Stimulated activated naive B cell treated with anti-CD40 and anti-IgM and Interleukin-4, amounts not matched to agents 10 μg/mL and 1 μg/mL and 100 μg/mL, for 72 hours (primary cell): ENCODE measurements at regions not wholly inside any gene's neighbourhood (a gene's known extent, or its start where the extent isn't known, plus 50 kb on each side); places are given as distances from the start of the nearest gene placed in this dataset.
"Not testable (repeated sequence)": the region's sequence is repeated elsewhere in the genome, so short reads cannot be mapped to it uniquely, and the experiment has no call there.

ENCODE experiments used
- ATAC-seq, 2 donors: fragments of 150-1000 bp; cut with Tn5 transposase; replicated peaks; 2 replicates each; pipeline ENCODE4 v1.10.0; 2021; ENCODE audit warnings: moderate library complexity in 1 of 2
- DNase-seq: peaks from one replicate; pipeline ENCODE4 v3.0.0; 2021
- H3K27ac Mint-ChIP-seq: one replicate; pipeline ENCODE4 v1.8.0; 2022; ENCODE audit warnings: mild to moderate bottlenecking, mixed read lengths
- H3K27me3 Mint-ChIP-seq, 2 donors: one replicate each; pipeline ENCODE4 v1.8.0; 2022; ENCODE audit warnings: mixed read lengths in 2 of 2
- H3K36me3 Mint-ChIP-seq, 2 donors: one replicate each; pipeline ENCODE4 v1.8.0; 2022; ENCODE audit warnings: mixed read lengths in 2 of 2, mild to moderate bottlenecking in 1 of 2
- H3K4me1 Mint-ChIP-seq, 2 donors: one replicate each; pipeline ENCODE4 v1.8.0; 2022; ENCODE audit warnings: mixed read lengths in 2 of 2, mild to moderate bottlenecking in 1 of 2
- H3K4me3 Mint-ChIP-seq, 2 donors: one replicate each; pipeline ENCODE4 v1.8.0; 2022; ENCODE audit warnings: mild to moderate bottlenecking in 2 of 2, mixed read lengths in 2 of 2, moderate library complexity in 1 of 2
- H3K9me3 Mint-ChIP-seq, 2 donors: one replicate each; pipeline ENCODE4 v1.8.0; 2022; ENCODE audit warnings: mixed read lengths in 2 of 2, mild to moderate bottlenecking in 1 of 2

GRCh38 chr18:70578480-70578879 lies 289.6 kb downstream of the SOCS6 start:
- no peak overlapping the region for H3K4me3 Mint-ChIP-seq
- no peaks in the 10 kb centered on the region for H3K4me1 Mint-ChIP-seq
- ATAC-seq (no peak), DNase-seq (no peak)
- peaks cover 4% of the 10 kb centered on the region in 2 donors for H3K9me3 Mint-ChIP-seq
- no peaks in the 10 kb centered on the region for H3K36me3 Mint-ChIP-seq
- H3K27me3 Mint-ChIP-seq, result no peaks in the 10 kb centered on the region
- H3K27ac Mint-ChIP-seq, result no peak overlapping the region

GRCh38 chr18:70577023-70577420 lies 288.2 kb downstream of the SOCS6 start:
- H3K27ac Mint-ChIP-seq, result no peak overlapping the region

GRCh38 chr18:70576276-70577022 lies 287.6 kb downstream of the SOCS6 start:
- H3K9me3 Mint-ChIP-seq, result peaks cover 4% of the 10 kb centered on the region in 2 donors
- no peaks in the 10 kb centered on the region for H3K36me3 Mint-ChIP-seq
- H3K27me3 Mint-ChIP-seq, result no peaks in the 10 kb centered on the region
- DNase-seq (no peak), ATAC-seq (no peak)
- no peaks in the 10 kb centered on the region for H3K4me1 Mint-ChIP-seq
- no peak overlapping the region for H3K4me3 Mint-ChIP-seq
- no peak overlapping the region for H3K27ac Mint-ChIP-seq

More at GRCh38 chr18:70577023-70577420, 288.2 kb downstream of the SOCS6 start:
- ATAC-seq (no peak), DNase-seq (no peak)
- Mint-ChIP-seq H3K9me3 (peaks cover 4% of the 10 kb centered on the region in 2 donors), H3K36me3 (no peaks in the 10 kb centered on the region), H3K4me3 (no peak overlapping the region), H3K27me3 (no peaks in the 10 kb centered on the region), H3K4me1 (no peaks in the 10 kb centered on the region)

- H3K36me3 Mint-ChIP-seq, H3K27me3 Mint-ChIP-seq, DNase-seq, H3K9me3 Mint-ChIP-seq, H3K27ac Mint-ChIP-seq, H3K4me1 Mint-ChIP-seq, ATAC-seq, H3K4me3 Mint-ChIP-seq: not testable (repeated sequence)
Measured at GRCh38 chr18:70574951-70575350, 286.1 kb downstream of the SOCS6 start.

- not testable (repeated sequence) for H3K4me3 Mint-ChIP-seq, H3K27me3 Mint-ChIP-seq, H3K36me3 Mint-ChIP-seq, H3K4me1 Mint-ChIP-seq, ATAC-seq, DNase-seq, H3K27ac Mint-ChIP-seq, H3K9me3 Mint-ChIP-seq
Measured at GRCh38 chr18:70569647-70570046, 280.8 kb downstream of the SOCS6 start.

- Mint-ChIP-seq H3K4me1 (no peaks in the 10 kb centered on the region), H3K27ac (no peak overlapping the region), H3K4me3 (no peak overlapping the region), H3K27me3 (no peaks in the 10 kb centered on the region), H3K36me3 (no peaks in the 10 kb centered on the region), H3K9me3 (no peaks in the 10 kb centered on the region)
- DNase-seq, result no peak
- no peak for ATAC-seq
Measured at GRCh38 chr18:70559446-70559845, 270.6 kb downstream of the SOCS6 start.

GRCh38 chr18:70558371-70558770 lies 269.5 kb downstream of the SOCS6 start:
- no peaks in the 10 kb centered on the region for H3K36me3 Mint-ChIP-seq
- no peak for ATAC-seq

GRCh38 chr18:70554854-70555445 lies 266.1 kb downstream of the SOCS6 start:
- Mint-ChIP-seq H3K4me1 (no peaks in the 10 kb centered on the region), H3K9me3 (no peaks in the 10 kb centered on the region), H3K4me3 (no peak overlapping the region), H3K27me3 (no peaks in the 10 kb centered on the region), H3K36me3 (no peaks in the 10 kb centered on the region), H3K27ac (no peak overlapping the region)
- no peak for ATAC-seq
- DNase-seq, result no peak

More at GRCh38 chr18:70558371-70558770, 269.5 kb downstream of the SOCS6 start:
- H3K27me3 Mint-ChIP-seq, result no peaks in the 10 kb centered on the region
- DNase-seq, result no peak
- H3K4me1 Mint-ChIP-seq, result no peaks in the 10 kb centered on the region
- H3K4me3 Mint-ChIP-seq, result no peak overlapping the region
- no peak overlapping the region for H3K27ac Mint-ChIP-seq
- no peaks in the 10 kb centered on the region for H3K9me3 Mint-ChIP-seq

GRCh38 chr18:70553936-70554260 lies 265.1 kb downstream of the SOCS6 start:
- Mint-ChIP-seq H3K27me3 (no peaks in the 10 kb centered on the region), H3K36me3 (no peaks in the 10 kb centered on the region), H3K4me1 (no peaks in the 10 kb centered on the region), H3K4me3 (no peak overlapping the region), H3K27ac (no peak overlapping the region), H3K9me3 (peaks cover 1 to 4% of the 10 kb centered on the region in 2 donors)
- DNase-seq, result no peak
- ATAC-seq, result no peak

- DNase-seq (no peak), ATAC-seq (no peak)
- no peaks in the 10 kb centered on the region for H3K27me3 Mint-ChIP-seq
- no peak overlapping the region for H3K27ac Mint-ChIP-seq
- no peak overlapping the region for H3K4me3 Mint-ChIP-seq
- peaks cover 1 to 4% of the 10 kb centered on the region in 2 donors for H3K9me3 Mint-ChIP-seq
- H3K36me3 Mint-ChIP-seq, result no peaks in the 10 kb centered on the region
- no peaks in the 10 kb centered on the region for H3K4me1 Mint-ChIP-seq
Measured at GRCh38 chr18:70553245-70553935, 264.5 kb downstream of the SOCS6 start.

- H3K27ac Mint-ChIP-seq, result no peak overlapping the region
- ATAC-seq (no peak), DNase-seq (no peak)
- no peaks in the 10 kb centered on the region for H3K36me3 Mint-ChIP-seq
- no peak overlapping the region for H3K4me3 Mint-ChIP-seq
- peaks cover 0 to 6% of the 10 kb centered on the region in 2 donors for H3K9me3 Mint-ChIP-seq
- no peaks in the 10 kb centered on the region for H3K27me3 Mint-ChIP-seq
- H3K4me1 Mint-ChIP-seq, result no peaks in the 10 kb centered on the region
Measured at GRCh38 chr18:70536370-70537062, 247.7 kb downstream of the SOCS6 start.

GRCh38 chr18:70535041-70535440 lies 246.2 kb downstream of the SOCS6 start:
- peaks cover under 1 to 9% of the 10 kb centered on the region in 2 donors for H3K9me3 Mint-ChIP-seq
- H3K4me1 Mint-ChIP-seq, result no peaks in the 10 kb centered on the region
- no peaks in the 10 kb centered on the region for H3K36me3 Mint-ChIP-seq
- H3K27me3 Mint-ChIP-seq, result no peaks in the 10 kb centered on the region
- ATAC-seq, result no peak
- DNase-seq, result no peak
- H3K4me3 Mint-ChIP-seq, result no peak overlapping the region
- no peak overlapping the region for H3K27ac Mint-ChIP-seq

- H3K9me3 Mint-ChIP-seq, H3K4me3 Mint-ChIP-seq, H3K27ac Mint-ChIP-seq, H3K4me1 Mint-ChIP-seq, ATAC-seq, DNase-seq, H3K27me3 Mint-ChIP-seq, H3K36me3 Mint-ChIP-seq: not testable (repeated sequence)
Measured at GRCh38 chr18:70525322-70525721, 236.5 kb downstream of the SOCS6 start.

- H3K27me3 Mint-ChIP-seq, result peaks cover 0 to 4% of the 10 kb centered on the region in 2 donors
- no peaks in the 10 kb centered on the region for H3K36me3 Mint-ChIP-seq
- no peak overlapping the region for H3K27ac Mint-ChIP-seq
- no peak for DNase-seq
- no peaks in the 10 kb centered on the region for H3K4me1 Mint-ChIP-seq
- peaks cover 0 to 6% of the 10 kb centered on the region in 2 donors for H3K9me3 Mint-ChIP-seq
- ATAC-seq, result no peak
- H3K4me3 Mint-ChIP-seq, result no peak overlapping the region
Measured at GRCh38 chr18:70523792-70524182, 234.9 kb downstream of the SOCS6 start.
